ENCODE measurements at regions not wholly inside any gene's neighbourhood (a gene's known extent, or its start where the extent isn't known, plus 50 kb on each side); places are given as distances from the start of the nearest gene placed in this dataset.
"Not testable (repeated sequence)": the region's sequence is repeated elsewhere in the genome, so short reads cannot be mapped to it uniquely, and the experiment has no call there.

DNA sequence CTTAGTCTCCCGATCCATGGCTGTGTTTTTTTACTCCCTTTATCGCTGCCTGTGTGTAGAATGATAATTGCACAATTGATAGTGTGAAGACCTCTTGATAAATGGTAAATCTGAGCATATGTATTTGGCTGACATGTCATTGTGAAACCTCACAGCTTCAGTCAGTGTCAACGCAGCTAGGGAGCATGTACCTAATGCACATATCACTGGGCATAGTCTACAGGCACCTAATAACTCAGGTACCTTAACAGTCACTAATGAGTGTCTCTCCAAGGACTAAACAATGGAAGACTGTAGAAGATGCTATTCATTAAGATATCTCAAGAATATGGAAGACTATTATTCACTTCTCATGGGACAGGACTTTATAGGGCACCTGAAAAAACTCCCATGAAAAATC lies 101.0 kb upstream of the PTPN20 start:
- not testable (repeated sequence) for DNase-seq

DNA sequence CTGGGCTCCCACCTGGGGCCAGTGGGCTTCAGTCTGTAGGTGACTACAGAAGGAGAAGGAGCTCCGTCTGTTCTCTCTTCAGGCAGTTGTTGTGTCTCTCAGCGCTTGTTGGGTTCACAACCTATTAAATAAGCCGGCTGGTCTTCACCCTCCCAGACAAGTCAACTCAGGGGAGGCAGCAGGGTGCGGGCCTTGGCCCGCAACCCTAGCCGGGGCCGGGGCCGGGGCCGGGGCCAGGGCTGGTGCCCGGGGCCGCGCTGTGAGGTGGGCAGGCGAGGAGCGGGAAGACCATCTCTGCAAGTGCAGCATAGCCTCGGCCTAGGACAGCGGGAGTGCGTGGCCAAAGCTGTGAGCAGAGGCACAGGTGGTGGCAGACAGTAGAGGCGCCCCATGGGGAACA lies 95.1 kb upstream of the PTPN20 start:
- DNase-seq, result not testable (repeated sequence)

DNA sequence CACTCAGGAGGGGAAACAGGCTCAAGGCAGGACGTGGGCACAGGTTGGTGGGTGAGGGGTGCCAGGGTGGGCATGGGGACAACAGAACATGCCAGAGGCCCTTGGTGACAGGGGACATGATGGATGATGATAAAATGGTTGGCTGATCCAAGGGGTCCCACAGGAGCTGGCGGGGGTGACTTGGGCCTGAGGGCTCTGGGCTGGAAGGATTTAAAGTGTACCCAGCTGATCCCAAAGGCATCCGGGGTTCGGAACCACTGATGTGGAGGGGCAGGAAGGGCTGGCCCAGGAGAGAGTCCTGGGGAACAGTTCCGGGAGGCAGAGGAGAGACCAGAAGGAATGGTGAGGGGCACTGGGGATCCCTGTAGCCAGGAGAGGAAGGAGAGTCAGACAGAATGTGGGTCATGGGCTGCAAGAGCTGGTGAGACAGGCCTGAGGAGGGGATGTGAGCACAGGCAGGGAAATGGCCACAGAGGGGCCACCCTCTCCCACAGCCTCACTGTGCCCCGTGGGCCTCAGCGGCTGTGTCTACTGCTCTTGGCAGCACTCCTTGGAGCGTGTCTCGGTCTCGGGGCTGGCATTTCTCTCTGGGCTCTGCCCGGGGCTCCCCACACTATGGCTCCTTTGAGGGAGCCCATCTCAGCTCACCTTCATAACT lies 70.7 kb upstream of the PTPN20 start:
- DNase-seq, result not testable (repeated sequence)

DNA sequence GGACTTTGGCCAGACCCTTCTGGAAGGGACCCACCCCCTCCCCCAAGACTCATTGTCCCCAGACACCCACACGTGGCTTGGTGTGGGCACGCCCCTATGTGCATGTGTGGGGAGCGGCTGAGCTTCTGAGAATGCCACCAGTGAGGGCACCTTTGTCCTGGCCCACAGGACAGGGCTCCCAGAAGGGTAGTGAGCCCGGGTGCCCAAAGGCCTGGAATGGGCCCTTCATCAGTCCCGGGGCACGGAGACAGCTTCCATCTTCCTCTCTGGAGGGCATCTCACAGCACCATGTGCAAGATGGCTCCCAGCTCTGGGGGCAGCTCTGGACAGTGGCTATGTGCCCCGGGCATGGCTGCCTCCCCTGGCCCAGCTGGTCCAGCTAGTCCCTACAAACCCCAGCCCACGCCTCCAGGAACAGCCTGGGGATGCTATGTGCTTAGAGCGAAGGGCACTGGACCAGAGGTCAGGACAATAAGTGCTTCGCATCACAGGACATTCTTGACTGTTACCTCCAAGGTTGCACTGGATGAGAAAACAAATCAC lies 70.1 kb upstream of the PTPN20 start:
- not testable (repeated sequence) for DNase-seq

DNA sequence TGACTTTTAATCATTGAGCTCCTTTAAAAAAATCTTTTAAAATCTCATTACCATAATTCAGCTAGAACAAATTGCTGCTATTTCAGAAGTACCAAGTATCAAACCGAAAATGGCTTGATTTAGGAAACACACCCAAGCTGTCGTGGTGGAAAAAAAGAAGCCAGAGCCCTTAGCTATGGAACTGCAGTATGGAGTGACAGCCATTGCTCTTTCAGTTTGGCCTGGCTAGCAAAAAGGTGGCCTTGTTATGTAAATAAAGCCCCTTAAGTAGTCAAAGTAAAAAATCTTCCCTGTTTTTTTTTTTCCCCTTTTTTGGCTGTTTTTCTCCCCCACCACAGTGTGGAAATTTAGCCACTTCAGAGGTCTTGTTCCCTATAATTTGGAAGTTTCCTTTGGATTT lies 66.0 kb upstream of the PTPN20 start:
- DNase-seq, result not testable (repeated sequence)

DNA sequence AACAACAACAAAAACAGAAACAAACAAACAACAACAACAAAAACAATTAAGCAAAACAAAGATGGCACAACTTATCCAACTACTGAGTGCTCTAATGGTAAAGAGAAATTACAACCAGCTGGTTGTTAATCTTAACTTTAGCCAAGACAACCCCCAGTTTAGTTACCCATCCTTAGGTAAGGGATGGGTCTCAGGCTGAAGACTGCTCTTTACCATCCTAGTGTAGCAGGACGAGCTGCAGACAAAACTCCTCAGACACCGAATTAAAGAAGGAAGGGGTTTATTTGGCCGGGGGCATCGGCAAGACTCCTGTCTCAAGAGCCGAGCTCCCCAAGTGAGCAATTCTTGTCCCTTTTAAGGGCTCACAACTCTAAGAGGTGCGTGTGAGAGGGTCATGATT lies 65.6 kb upstream of the PTPN20 start:
- not testable (repeated sequence) for DNase-seq

DNA sequence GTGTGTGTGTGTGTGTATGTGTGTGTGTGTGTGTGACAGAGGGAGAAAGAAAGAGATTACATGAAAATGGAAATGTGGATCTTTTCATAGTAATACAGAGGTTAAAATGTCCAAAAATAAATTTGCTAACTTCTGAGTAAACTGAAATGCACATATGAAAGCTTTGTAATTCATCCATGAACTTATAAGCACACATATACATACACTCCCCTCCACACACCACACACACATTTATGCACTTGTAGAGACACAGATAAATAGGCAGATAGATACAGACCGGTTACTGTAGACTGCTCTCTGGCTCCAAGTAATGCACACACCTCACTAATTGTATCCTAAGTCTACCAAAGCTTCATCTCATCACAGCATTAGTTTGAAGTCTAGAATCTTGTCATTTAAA lies 50.5 kb upstream of the PTPN20 start:
- DNase-seq, result not testable (repeated sequence)
